RWPE2 (cell line): ENCODE measurements at regions not wholly inside any gene's neighbourhood (a gene's known extent, or its start where the extent isn't known, plus 50 kb on each side); places are given as distances from the start of the nearest gene placed in this dataset.
"Not testable (repeated sequence)": the region's sequence is repeated elsewhere in the genome, so short reads cannot be mapped to it uniquely, and the experiment has no call there.

ENCODE experiments used
- ATAC-seq: fragments of 200-7000 bp; cut with Tn5 transposase; 3 replicates; pipeline ENCODE4 v1.9.1; 2021; ENCODE audit warnings: low read depth
- DNase-seq: peaks from one replicate; pipeline ENCODE4 v3.0.0-alpha.2; 2020; ENCODE audit warnings: low spot score
- H3K27ac ChIP-seq: fragments of 450-650 bp; 2 replicates; pipeline ENCODE4 v1.5.1; 2017; ENCODE audit warnings: mild to moderate bottlenecking; ENCODE audit not compliant: poor library complexity, severe bottlenecking
- H3K27me3 ChIP-seq: fragments of 250-450 bp; sonication (Bioruptor Pico); 2 replicates; pipeline ENCODE4 v1.5.1; 2021; ENCODE audit warnings: mild to moderate bottlenecking, moderate library complexity; ENCODE audit not compliant: insufficient read depth, poor library complexity, severe bottlenecking
- H3K36me3 ChIP-seq: fragments of 250-450 bp; sonication (Bioruptor Pico); 2 replicates; pipeline ENCODE4 v1.5.1; 2020; ENCODE audit warnings: low read depth, mild to moderate bottlenecking, moderate library complexity
- H3K4me1 ChIP-seq: fragments of 250-450 bp; sonication (Bioruptor Pico); 2 replicates; pipeline ENCODE4 v1.5.1; 2021; ENCODE audit warnings: mild to moderate bottlenecking, moderate library complexity; ENCODE audit not compliant: insufficient read depth, poor library complexity, severe bottlenecking
- H3K4me3 ChIP-seq: fragments of 250-450 bp; sonication (Bioruptor Pico); 2 replicates; pipeline ENCODE4 v1.5.1; 2021; ENCODE audit warnings: mild to moderate bottlenecking, moderate library complexity; ENCODE audit not compliant: severe bottlenecking
- H3K9me3 ChIP-seq: fragments of 250-450 bp; sonication (Bioruptor Pico); 2 replicates; pipeline ENCODE4 v1.5.1; 2021; ENCODE audit warnings: mild to moderate bottlenecking, moderate library complexity; ENCODE audit not compliant: severe bottlenecking
- TF ChIP-seq, protein P1 (sequence below): fragments of 450-650 bp; IDR thresholded peaks from one replicate; pipeline ENCODE4 v1.5.1; 2017; ENCODE audit warnings: mild to moderate bottlenecking, moderate library complexity; ENCODE audit not compliant: poor library complexity, severe bottlenecking

DNA sequence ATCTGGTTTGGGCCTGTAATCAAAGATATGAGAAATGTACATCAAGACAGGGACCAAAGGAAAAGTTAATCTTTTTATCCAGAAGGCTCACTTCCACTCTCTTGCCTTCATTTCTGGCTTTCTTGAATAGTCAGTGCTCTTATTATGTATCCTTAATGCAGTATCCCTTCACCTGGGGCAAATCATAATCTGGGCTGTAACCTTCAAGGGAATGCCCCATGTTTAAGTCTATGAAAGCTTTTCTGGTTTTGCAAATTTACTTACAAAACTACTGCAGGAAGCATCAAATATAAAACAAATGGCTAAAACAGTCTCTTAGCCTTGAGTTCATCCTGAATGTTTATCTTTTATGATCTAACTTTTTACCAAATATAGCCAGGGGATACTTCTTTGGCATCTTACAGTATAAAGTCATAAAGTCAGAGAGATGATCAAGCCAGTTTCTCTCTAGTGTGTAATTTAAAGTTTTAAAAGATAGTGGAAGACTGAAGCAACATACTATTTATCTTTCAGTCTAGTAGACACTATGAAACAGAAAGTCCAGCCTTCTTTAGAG, 1214.8 kb downstream of the STIM2 start:
- Histone ChIP-seq H3K4me1 (no peaks in the 10 kb centered on the region), H3K9me3 (no peaks in the 10 kb centered on the region), H3K27me3 (no peaks in the 10 kb centered on the region), H3K27ac (no peak overlapping the region), H3K36me3 (no peaks in the 10 kb centered on the region), H3K4me3 (no peak overlapping the region)
- no peak for ATAC-seq
- no peak for DNase-seq
- TF ChIP-seq, protein P1, sequence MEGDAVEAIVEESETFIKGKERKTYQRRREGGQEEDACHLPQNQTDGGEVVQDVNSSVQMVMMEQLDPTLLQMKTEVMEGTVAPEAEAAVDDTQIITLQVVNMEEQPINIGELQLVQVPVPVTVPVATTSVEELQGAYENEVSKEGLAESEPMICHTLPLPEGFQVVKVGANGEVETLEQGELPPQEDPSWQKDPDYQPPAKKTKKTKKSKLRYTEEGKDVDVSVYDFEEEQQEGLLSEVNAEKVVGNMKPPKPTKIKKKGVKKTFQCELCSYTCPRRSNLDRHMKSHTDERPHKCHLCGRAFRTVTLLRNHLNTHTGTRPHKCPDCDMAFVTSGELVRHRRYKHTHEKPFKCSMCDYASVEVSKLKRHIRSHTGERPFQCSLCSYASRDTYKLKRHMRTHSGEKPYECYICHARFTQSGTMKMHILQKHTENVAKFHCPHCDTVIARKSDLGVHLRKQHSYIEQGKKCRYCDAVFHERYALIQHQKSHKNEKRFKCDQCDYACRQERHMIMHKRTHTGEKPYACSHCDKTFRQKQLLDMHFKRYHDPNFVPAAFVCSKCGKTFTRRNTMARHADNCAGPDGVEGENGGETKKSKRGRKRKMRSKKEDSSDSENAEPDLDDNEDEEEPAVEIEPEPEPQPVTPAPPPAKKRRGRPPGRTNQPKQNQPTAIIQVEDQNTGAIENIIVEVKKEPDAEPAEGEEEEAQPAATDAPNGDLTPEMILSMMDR = no peak

- DNase-seq = peak; percentile 33
Observed at GRCh38 chr4:28077203-28077602, 1216.6 kb downstream of the STIM2 start.

GRCh38 chr4:28082686-28083390, 1222.2 kb downstream of the STIM2 start:
- Histone ChIP-seq H3K9me3 (no peaks in the 10 kb centered on the region), H3K27me3 (no peaks in the 10 kb centered on the region), H3K4me1 (no peaks in the 10 kb centered on the region), H3K4me3 (no peak overlapping the region), H3K27ac (no peak overlapping the region), H3K36me3 (no peaks in the 10 kb centered on the region)
- TF ChIP-seq, protein P1 = no peak
- ATAC-seq = no peak
- no peak for DNase-seq

More at GRCh38 chr4:28077203-28077602, 1216.6 kb downstream of the STIM2 start:
- not testable (repeated sequence) for H3K4me3 ChIP-seq, ATAC-seq, H3K27ac ChIP-seq, H3K4me1 ChIP-seq, H3K9me3 ChIP-seq, H3K36me3 ChIP-seq, H3K27me3 ChIP-seq

- ATAC-seq = peak; percentile 67
- Histone ChIP-seq H3K36me3 (no peaks in the 10 kb centered on the region), H3K4me1 (no peaks in the 10 kb centered on the region), H3K27me3 (no peaks in the 10 kb centered on the region), H3K9me3 (no peaks in the 10 kb centered on the region), H3K27ac (no peak overlapping the region), H3K4me3 (no peak overlapping the region)
- TF ChIP-seq, protein P1 = no peak
- no peak for DNase-seq
Observed at GRCh38 chr4:28092610-28093009, 1232.0 kb downstream of the STIM2 start.

- H3K36me3 ChIP-seq = no peaks in the 10 kb centered on the region
- ATAC-seq = no peak
- no peaks in the 10 kb centered on the region for H3K9me3 ChIP-seq
- no peaks in the 10 kb centered on the region for H3K27me3 ChIP-seq
- TF ChIP-seq, protein P1 = no peak
- H3K4me3 ChIP-seq = no peak overlapping the region
- H3K27ac ChIP-seq = no peak overlapping the region
- no peaks in the 10 kb centered on the region for H3K4me1 ChIP-seq
- no peak for DNase-seq
Observed at GRCh38 chr4:28093071-28093470, 1232.4 kb downstream of the STIM2 start.
